ENCODE measurements at regions not wholly inside any gene's neighbourhood (a gene's known extent, or its start where the extent isn't known, plus 50 kb on each side); places are given as distances from the start of the nearest gene placed in this dataset.

- Histone ChIP-seq H3K4me3 (ENCODE audit: low read depth, low read length) (no peak overlapping the region), H3K27ac (ENCODE audit: low read depth, low read length) (no peak overlapping the region), H3K9me3 (ENCODE audit: control insufficient read depth, insufficient read depth, low read length) (no peaks in the 10 kb centered on the region), H3K27me3 (ENCODE audit: control insufficient read depth, insufficient read depth, low read length) (no peaks in the 10 kb centered on the region)
- TF ChIP-seq CTCF (IDR thresholded peaks at IDR 0.05; ENCODE audit: low read depth, low read length), result no peak
- no peak for DNase-seq (ENCODE audit: low read depth, low spot score)
- POLR2A ChIA-PET, result no interaction called here
- CTCF ChIA-PET, result no interaction called here
Measured at GRCh38 chr10:58094985-58095718, 172.5 kb downstream of the IPMK start.

GRCh38 chr10:58091886-58092285 is 175.8 kb downstream of the IPMK start:
- no peak for TF ChIP-seq CTCF (IDR thresholded peaks at IDR 0.05; ENCODE audit: low read depth, low read length)
- ChIA-PET POLR2A (no interaction called here), CTCF (no interaction called here)
- DNase-seq (ENCODE audit: low read depth, low spot score), result no peak
- Histone ChIP-seq H3K27ac (ENCODE audit: low read depth, low read length) (no peak overlapping the region), H3K4me3 (ENCODE audit: low read depth, low read length) (no peak overlapping the region), H3K9me3 (ENCODE audit: control insufficient read depth, insufficient read depth, low read length) (no peaks in the 10 kb centered on the region), H3K27me3 (ENCODE audit: control insufficient read depth, insufficient read depth, low read length) (no peaks in the 10 kb centered on the region)

- Histone ChIP-seq H3K9me3 (ENCODE audit: control insufficient read depth, insufficient read depth, low read length) (no peaks in the 10 kb centered on the region), H3K27ac (ENCODE audit: low read depth, low read length) (no peak overlapping the region), H3K4me3 (ENCODE audit: low read depth, low read length) (no peak overlapping the region), H3K27me3 (ENCODE audit: control insufficient read depth, insufficient read depth, low read length) (no peaks in the 10 kb centered on the region)
- DNase-seq (ENCODE audit: low read depth, low spot score), result no peak
- POLR2A ChIA-PET, result no interaction called here
- TF ChIP-seq CTCF (IDR thresholded peaks at IDR 0.05; ENCODE audit: low read depth, low read length), result no peak
- CTCF ChIA-PET, result no interaction called here
Measured at GRCh38 chr10:58089739-58090138, 178.0 kb downstream of the IPMK start.

- ChIA-PET POLR2A (no interaction called here), CTCF (no interaction called here)
- TF ChIP-seq CTCF (IDR thresholded peaks at IDR 0.05; ENCODE audit: low read depth, low read length), result no peak
- Histone ChIP-seq H3K9me3 (ENCODE audit: control insufficient read depth, insufficient read depth, low read length) (no peaks in the 10 kb centered on the region), H3K27ac (ENCODE audit: low read depth, low read length) (no peak overlapping the region), H3K4me3 (ENCODE audit: low read depth, low read length) (no peak overlapping the region), H3K27me3 (ENCODE audit: control insufficient read depth, insufficient read depth, low read length) (no peaks in the 10 kb centered on the region)
- DNase-seq (ENCODE audit: low read depth, low spot score), result no peak
Measured at GRCh38 chr10:58087896-58088295, 179.8 kb downstream of the IPMK start.

DNA sequence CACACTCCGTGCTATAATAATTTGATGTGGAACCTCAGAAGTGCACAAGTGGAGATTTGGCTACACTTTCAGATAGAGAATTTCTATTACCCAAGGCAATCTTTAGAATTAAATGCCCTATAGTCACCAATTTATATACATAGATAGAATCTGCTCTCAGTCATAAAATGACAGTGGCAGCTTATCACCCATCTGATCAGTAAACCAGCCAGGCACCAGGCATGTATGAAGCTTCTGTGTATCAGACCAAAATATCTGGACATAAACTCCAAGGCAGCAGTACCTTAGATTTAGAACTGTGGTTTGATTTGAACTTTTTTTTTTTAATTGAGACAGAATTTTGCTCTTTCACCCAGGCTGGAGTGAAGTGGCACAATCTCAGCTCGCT is 180.9 kb downstream of the IPMK start:
- POLR2A ChIA-PET, result no interaction called here
- no peak for TF ChIP-seq CTCF (IDR thresholded peaks at IDR 0.05; ENCODE audit: low read depth, low read length)
- Histone ChIP-seq H3K27ac (ENCODE audit: low read depth, low read length) (no peak overlapping the region), H3K4me3 (ENCODE audit: low read depth, low read length) (no peak overlapping the region), H3K9me3 (ENCODE audit: control insufficient read depth, insufficient read depth, low read length) (no peaks in the 10 kb centered on the region), H3K27me3 (ENCODE audit: control insufficient read depth, insufficient read depth, low read length) (no peaks in the 10 kb centered on the region)
- DNase-seq (ENCODE audit: low read depth, low spot score), result no peak
- CTCF ChIA-PET, result no interaction called here

Measured in AG04450 (cell line).